Fibroblast of lung (primary cell): ENCODE measurements at regions not wholly inside any gene's neighbourhood (a gene's known extent, or its start where the extent isn't known, plus 50 kb on each side); places are given as distances from the start of the nearest gene placed in this dataset.
"Not testable (repeated sequence)": the region's sequence is repeated elsewhere in the genome, so short reads cannot be mapped to it uniquely, and the experiment has no call there.

Experiments used
- DNase-seq, 2 donors: peaks; one replicate each; pipeline versions ENCODE4 v3.0.0 to v3.0.0-alpha.2; 2010; ENCODE audit warnings: low read depth in 2 of 2
- H2AFZ ChIP-seq: 2 replicates; pipeline ENCODE4 v1.5.1; 2012; ENCODE audit warnings: low read length, control low read depth, inconsistent platforms
- H3K27ac ChIP-seq: 2 replicates; pipeline ENCODE4 v1.5.1; 2011; ENCODE audit warnings: low read length, control low read depth; ENCODE audit not compliant: insufficient read depth
- H3K27me3 ChIP-seq: 2 replicates; pipeline ENCODE4 v1.5.1; 2011; ENCODE audit warnings: mild to moderate bottlenecking, low read length; ENCODE audit not compliant: control insufficient read depth, insufficient read depth
- H3K36me3 ChIP-seq: 2 replicates; pipeline ENCODE4 v1.5.1; 2011; ENCODE audit warnings: low read length; ENCODE audit not compliant: control insufficient read depth, insufficient read depth
- H3K4me1 ChIP-seq: 2 replicates; pipeline ENCODE4 v1.5.1; 2011; ENCODE audit warnings: low read length; ENCODE audit not compliant: control insufficient read depth, insufficient read depth; ENCODE audit errors: extremely low read depth
- H3K4me2 ChIP-seq: 2 replicates; pipeline ENCODE4 v1.5.1; 2011; ENCODE audit warnings: low read length, control low read depth; ENCODE audit not compliant: insufficient read depth; ENCODE audit errors: extremely low read depth
- H3K4me3 ChIP-seq, 4 experiments: fragments of 200-600 bp in 1 of 4; sonication (generic) in 1 of 4; replicated peaks in 1 of 4; 2 replicates each; pipeline ENCODE4 v1.5.1; 2011 to 2016; ENCODE audit warnings: low read length in 4 of 4, low read depth in 3 of 4, mild to moderate bottlenecking in 3 of 4, control low read depth in 2 of 4, inconsistent platforms in 1 of 4, mixed read lengths in 1 of 4; ENCODE audit not compliant: insufficient read depth in 1 of 4; ENCODE audit errors: control extremely low read depth in 1 of 4
- H3K79me2 ChIP-seq: 2 replicates; pipeline ENCODE4 v1.5.1; 2012; ENCODE audit warnings: mild to moderate bottlenecking, low read length, inconsistent platforms; ENCODE audit not compliant: control insufficient read depth, insufficient read depth
- H3K9ac ChIP-seq: 2 replicates; pipeline ENCODE4 v1.5.1; 2011; ENCODE audit warnings: mild to moderate bottlenecking, low read length, control low read depth; ENCODE audit not compliant: insufficient read depth
- H3K9me3 ChIP-seq: 2 replicates; pipeline ENCODE4 v1.5.1; 2012; ENCODE audit warnings: low read depth, low read length; ENCODE audit not compliant: control insufficient read depth, insufficient read depth
- H4K20me1 ChIP-seq: 2 replicates; pipeline ENCODE4 v1.5.1; 2011; ENCODE audit warnings: low read length; ENCODE audit not compliant: control insufficient read depth, insufficient read depth; ENCODE audit errors: extremely low read depth
- EZH2 ChIP-seq: IDR thresholded peaks from 2 replicates; pipeline ENCODE4 v1.5.1; 2012; ENCODE audit warnings: low read length, control low read depth, mild to moderate bottlenecking; ENCODE audit errors: missing control alignments
- TF ChIP-seq, protein P1 (sequence below), 2 donors: IDR thresholded peaks in 1 of 2; conservative IDR thresholded peaks in 1 of 2; 1 replicate in 1 of 2; 2 replicates in 1 of 2; pipeline ENCODE4 v1.5.1; 2011 to 2012; ENCODE audit warnings: low read length in 2 of 2, control low read depth in 1 of 2, inconsistent platforms in 1 of 2, low read depth in 1 of 2, mild to moderate bottlenecking in 1 of 2

DNA sequence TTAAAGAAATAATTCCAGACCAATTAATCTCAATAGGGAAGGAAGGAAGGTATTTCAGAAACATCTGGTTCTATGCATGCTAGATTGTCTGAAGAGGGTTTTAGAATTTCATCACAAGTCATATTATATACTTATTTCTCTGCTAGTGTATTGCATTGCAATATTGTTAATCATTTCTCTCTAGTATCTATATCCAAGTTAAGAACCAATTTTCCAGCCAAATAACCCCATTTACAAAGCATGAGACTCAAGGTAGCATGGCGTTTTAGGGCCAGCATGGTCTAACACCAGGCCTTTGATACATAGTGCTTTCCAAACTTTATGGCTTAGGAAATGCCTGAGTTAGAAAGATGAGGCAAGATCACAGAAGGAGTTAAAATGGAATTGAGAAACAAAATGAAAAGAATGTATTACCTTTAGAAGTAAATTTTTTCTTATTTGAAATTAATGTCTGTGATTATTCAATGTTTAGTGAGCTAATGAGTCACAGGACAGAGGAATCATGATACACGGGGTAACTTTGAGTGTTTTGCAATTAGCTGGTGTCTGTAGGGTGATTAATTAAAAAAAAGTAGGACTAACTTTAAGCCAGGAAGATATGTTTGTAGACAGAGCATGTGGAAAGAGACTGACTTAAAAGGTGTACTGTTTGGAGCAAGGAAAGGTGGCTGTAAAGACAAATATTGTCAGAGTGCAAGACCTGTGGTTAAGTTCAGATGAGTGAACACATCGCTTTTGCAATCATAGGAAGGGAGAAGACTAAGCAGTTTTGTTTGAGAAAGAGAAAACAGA lies 1006.2 kb upstream of the CITED2 start:
- H3K27ac ChIP-seq: peak overlapping the region; percentile 31
- peaks cover 8% of the 10 kb centered on the region for H3K4me1 ChIP-seq
- H2AFZ ChIP-seq: no peak overlapping the region
- no peak overlapping the region for H3K4me2 ChIP-seq
- no peaks in the 10 kb centered on the region for H4K20me1 ChIP-seq
- no peaks in the 10 kb centered on the region for H3K79me2 ChIP-seq
- no peaks in the 10 kb centered on the region for H3K9me3 ChIP-seq
- H3K9ac ChIP-seq: no peak overlapping the region
- H3K4me3 ChIP-seq: no peak overlapping the region
- TF ChIP-seq, protein P1, sequence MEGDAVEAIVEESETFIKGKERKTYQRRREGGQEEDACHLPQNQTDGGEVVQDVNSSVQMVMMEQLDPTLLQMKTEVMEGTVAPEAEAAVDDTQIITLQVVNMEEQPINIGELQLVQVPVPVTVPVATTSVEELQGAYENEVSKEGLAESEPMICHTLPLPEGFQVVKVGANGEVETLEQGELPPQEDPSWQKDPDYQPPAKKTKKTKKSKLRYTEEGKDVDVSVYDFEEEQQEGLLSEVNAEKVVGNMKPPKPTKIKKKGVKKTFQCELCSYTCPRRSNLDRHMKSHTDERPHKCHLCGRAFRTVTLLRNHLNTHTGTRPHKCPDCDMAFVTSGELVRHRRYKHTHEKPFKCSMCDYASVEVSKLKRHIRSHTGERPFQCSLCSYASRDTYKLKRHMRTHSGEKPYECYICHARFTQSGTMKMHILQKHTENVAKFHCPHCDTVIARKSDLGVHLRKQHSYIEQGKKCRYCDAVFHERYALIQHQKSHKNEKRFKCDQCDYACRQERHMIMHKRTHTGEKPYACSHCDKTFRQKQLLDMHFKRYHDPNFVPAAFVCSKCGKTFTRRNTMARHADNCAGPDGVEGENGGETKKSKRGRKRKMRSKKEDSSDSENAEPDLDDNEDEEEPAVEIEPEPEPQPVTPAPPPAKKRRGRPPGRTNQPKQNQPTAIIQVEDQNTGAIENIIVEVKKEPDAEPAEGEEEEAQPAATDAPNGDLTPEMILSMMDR (conservative IDR thresholded peaks at IDR 0.05 in 1 of 2, IDR thresholded peaks at IDR 0.05 in 1 of 2; ENCODE audit: low read depth in 1 of 2, low read length in 2 of 2): no peak
- no peak for TF ChIP-seq EZH2
- H3K27me3 ChIP-seq: no peaks in the 10 kb centered on the region
- DNase-seq: peak; percentile 37 to 42
- H3K36me3 ChIP-seq: no peaks in the 10 kb centered on the region

DNA sequence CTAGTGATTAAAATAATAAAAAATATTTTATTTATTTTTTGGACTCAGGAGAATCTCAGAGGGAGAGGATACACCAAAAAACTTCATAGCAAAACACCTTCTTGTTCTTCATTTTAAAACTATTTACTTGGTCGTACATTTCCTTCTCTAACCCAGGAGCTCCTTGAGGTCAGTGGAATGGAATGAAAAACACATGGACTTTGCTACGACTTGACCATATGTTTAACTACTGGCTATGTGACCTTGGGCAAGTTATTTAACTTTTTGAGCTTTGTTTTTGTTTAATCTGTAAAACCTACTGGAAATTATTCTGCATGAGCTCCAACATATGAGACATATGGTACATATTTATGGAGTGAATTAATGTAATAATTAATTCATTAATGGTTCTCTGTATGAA lies 1005.5 kb upstream of the CITED2 start:
- no peaks in the 10 kb centered on the region for H3K9me3 ChIP-seq
- no peak overlapping the region for H3K27ac ChIP-seq
- H3K27me3 ChIP-seq: no peaks in the 10 kb centered on the region
- peak; percentile 75 to 77 for DNase-seq
- no peak overlapping the region for H3K9ac ChIP-seq
- no peaks in the 10 kb centered on the region for H3K36me3 ChIP-seq
- peaks cover 8% of the 10 kb centered on the region for H3K4me1 ChIP-seq
- no peak for TF ChIP-seq EZH2
- TF ChIP-seq, protein P1 (conservative IDR thresholded peaks at IDR 0.05 in 1 of 2, IDR thresholded peaks at IDR 0.05 in 1 of 2; ENCODE audit: low read depth in 1 of 2, low read length in 2 of 2): no peak
- no peak overlapping the region for H3K4me2 ChIP-seq
- H3K4me3 ChIP-seq: no peak overlapping the region
- no peaks in the 10 kb centered on the region for H3K79me2 ChIP-seq
- H4K20me1 ChIP-seq: no peaks in the 10 kb centered on the region
- no peak overlapping the region for H2AFZ ChIP-seq

DNA sequence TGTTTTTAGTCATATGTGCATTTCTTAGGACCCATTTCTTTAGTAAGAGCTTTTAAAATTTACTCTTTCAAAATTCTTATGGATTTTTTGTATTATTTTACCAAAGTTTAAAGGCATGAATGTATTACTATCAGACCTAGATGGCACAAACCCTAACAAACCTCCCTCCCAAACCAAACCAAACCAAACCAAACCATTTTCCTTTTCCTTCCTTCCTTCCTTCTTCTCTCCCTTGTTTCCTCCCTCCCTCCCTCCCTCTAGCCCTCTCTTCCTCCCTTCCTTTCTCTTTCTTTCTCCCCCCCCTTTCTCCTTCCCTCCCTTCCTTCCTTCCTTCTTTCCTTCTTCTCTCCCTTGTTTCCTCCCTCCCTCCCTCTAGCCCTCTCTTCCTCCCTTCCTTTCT lies 1001.8 kb upstream of the CITED2 start:
- Histone ChIP-seq H3K36me3 (no peaks in the 10 kb centered on the region), H3K4me3 (no peak overlapping the region), H3K4me2 (no peak overlapping the region), H3K27me3 (no peaks in the 10 kb centered on the region), H3K9ac (no peak overlapping the region), H2AFZ (no peak overlapping the region), H3K9me3 (no peaks in the 10 kb centered on the region), H3K4me1 (peaks cover 11% of the 10 kb centered on the region), H3K27ac (no peak overlapping the region), H4K20me1 (no peaks in the 10 kb centered on the region), H3K79me2 (no peaks in the 10 kb centered on the region)
- no peak for TF ChIP-seq EZH2
- TF ChIP-seq, protein P1 (conservative IDR thresholded peaks at IDR 0.05 in 1 of 2, IDR thresholded peaks at IDR 0.05 in 1 of 2; ENCODE audit: low read depth in 1 of 2, low read length in 2 of 2): no peak
- no peak for DNase-seq

DNA sequence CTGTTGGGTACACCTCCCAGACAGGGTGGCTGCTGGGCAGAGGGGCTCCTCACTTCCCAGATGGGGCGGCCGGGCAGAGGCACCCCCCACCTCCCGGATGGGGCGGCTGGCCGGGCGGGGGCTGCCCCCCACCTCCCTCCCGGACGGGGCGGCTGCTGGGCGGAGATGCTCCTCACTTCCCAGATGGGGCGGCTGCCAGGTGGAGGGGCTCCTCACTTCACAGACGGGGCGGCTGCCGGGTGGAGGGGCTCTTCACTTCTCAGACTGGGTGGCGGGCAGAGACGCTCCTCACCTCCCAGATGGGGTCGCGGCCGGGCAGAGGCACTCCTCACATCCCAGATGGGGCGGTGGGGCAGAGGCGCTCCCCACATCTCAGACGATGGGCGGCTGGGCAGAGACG lies 999.3 kb upstream of the CITED2 start:
- not testable (repeated sequence) for H3K27ac ChIP-seq, H3K4me2 ChIP-seq, H3K9me3 ChIP-seq, DNase-seq, H3K4me1 ChIP-seq, H3K27me3 ChIP-seq, H4K20me1 ChIP-seq, H3K9ac ChIP-seq, H3K4me3 ChIP-seq, H2AFZ ChIP-seq, H3K36me3 ChIP-seq, H3K79me2 ChIP-seq
